HCT116 (cell line): ENCODE measurements at regions not wholly inside any gene's neighbourhood (a gene's known extent, or its start where the extent isn't known, plus 50 kb on each side); places are given as distances from the start of the nearest gene placed in this dataset.

ENCODE experiments used
- ATAC-seq: fragments of 200-7000 bp; cut with Tn5 transposase; 2 replicates; pipeline ENCODE4 v1.9.1; 2020; ENCODE audit warnings: mild to moderate bottlenecking, moderate library complexity
- BruUV-seq: library from RNA; stranded (reverse); fragments of 400-500 nt; replicated peaks from 2 replicates; lab custom pipeline; 2021; lab: Mats Ljungman, UMichigan
- CTCF ChIA-PET: fragments of 300-600 bp; sonication (Branson Sonifier 250); formaldehyde crosslinking; loops from one replicate; lab custom pipeline; 2021; ENCODE audit warnings: antibody characterized with exemption; lab: Charles Lee
- POLR2A ChIA-PET: fragments of 300-600, 350-600 bp; sonication (Branson Sonifier 250); formaldehyde crosslinking; loops from one replicate; lab custom pipeline; 2021; ENCODE audit warnings: antibody characterized with exemption; lab: Charles Lee
- RAD21 ChIA-PET, 2 experiments: fragments of 300-600 bp; sonication (Branson Sonifier 250); formaldehyde crosslinking; loops; one replicate each; lab custom pipeline; 2023; ENCODE audit warnings: low total read pairs in 2 of 2; ENCODE audit not compliant: uncharacterized antibody in 2 of 2, unreplicated experiment in 2 of 2, low non-redundant PET in 1 of 2; lab: Charles Lee
- DNase-seq: peaks from one replicate; pipeline ENCODE4 v3.0.0-alpha.2; 2010; ENCODE audit warnings: low read depth, low spot score
- H2AFZ ChIP-seq: fragments of 200-600 bp; shearing (Covaris generic), sonication (generic); 2 replicates; pipeline ENCODE4 v1.6.1; 2017; ENCODE audit warnings: low read depth, mixed run types, mixed read lengths, antibody characterized with exemption, low read length; ENCODE audit not compliant: poor library complexity, severe bottlenecking
- H3K27ac ChIP-seq: 2 replicates; pipeline ENCODE4 v1.5.1; 2012; ENCODE audit warnings: low read depth, low read length
- H3K27me3 ChIP-seq: fragments of 200-600 bp; sonication (generic); 2 replicates; pipeline ENCODE4 v1.6.1; 2016; ENCODE audit warnings: mixed run types, low read length, mixed read lengths; ENCODE audit not compliant: insufficient read depth
- H3K36me3 ChIP-seq, 2 experiments: fragments of 200-500 bp in 1 of 2; fragments of 200-600 bp in 1 of 2; sonication (Bioruptor generic) in 1 of 2; sonication (generic) in 1 of 2; 2 replicates each; pipeline versions ENCODE4 v1.5.1 to v1.6.1; 2014 to 2016; ENCODE audit warnings: low read length in 2 of 2, inconsistent platforms in 1 of 2, mixed read lengths in 1 of 2, mixed run types in 1 of 2; ENCODE audit not compliant: insufficient read depth in 2 of 2, control insufficient read depth in 1 of 2
- H3K4me1 ChIP-seq, 2 experiments: fragments of 200-600 bp in 1 of 2; sonication (generic) in 1 of 2; 2 replicates each; pipeline versions ENCODE4 v1.5.1 to v1.6.1; 2012 to 2017; ENCODE audit warnings: low read length in 2 of 2, inconsistent platforms in 1 of 2, mild to moderate bottlenecking in 1 of 2, mixed read lengths in 1 of 2, mixed run types in 1 of 2, moderate library complexity in 1 of 2; ENCODE audit not compliant: insufficient read depth in 2 of 2, control insufficient read depth in 1 of 2
- H3K4me2 ChIP-seq: fragments of 200-600 bp; sonication (generic); 2 replicates; pipeline ENCODE4 v1.6.1; 2017; ENCODE audit warnings: mixed run types, low read length, mixed read lengths
- H3K4me3 ChIP-seq, 2 experiments: fragments of 200-600 bp in 1 of 2; sonication (generic) in 1 of 2; replicated peaks in 1 of 2; 2 replicates each; pipeline ENCODE4 v1.5.1; 2011 to 2016; ENCODE audit warnings: low read length in 2 of 2, control low read depth in 1 of 2, low read depth in 1 of 2, mild to moderate bottlenecking in 1 of 2, mixed read lengths in 1 of 2, mixed run types in 1 of 2
- H3K79me2 ChIP-seq: fragments of 200-600 bp; sonication (generic); 2 replicates; pipeline ENCODE4 v1.6.1; 2017; ENCODE audit warnings: mild to moderate bottlenecking, mixed run types, low read length, moderate library complexity, mixed read lengths; ENCODE audit not compliant: insufficient read depth
- H3K9ac ChIP-seq: fragments of 200-600 bp; sonication (generic); 2 replicates; pipeline ENCODE4 v1.6.1; 2016; ENCODE audit warnings: low read length, mixed read lengths
- H3K9me2 ChIP-seq: fragments of 200-600 bp; sonication (generic), shearing (Covaris generic); 2 replicates; pipeline ENCODE4 v1.6.1; 2017; ENCODE audit warnings: mixed run types, mild to moderate bottlenecking, moderate library complexity; ENCODE audit not compliant: insufficient read depth
- H3K9me3 ChIP-seq, 2 experiments: fragments of 200-500 bp in 1 of 2; fragments of 200-600 bp in 1 of 2; sonication (Bioruptor generic) in 1 of 2; sonication (generic) in 1 of 2; 2 replicates each; pipeline ENCODE4 v1.6.1; 2014 to 2017; ENCODE audit warnings: low read length in 2 of 2, mixed read lengths in 2 of 2, inconsistent platforms in 1 of 2, low read depth in 1 of 2, mild to moderate bottlenecking in 1 of 2, mixed run types in 1 of 2, moderate library complexity in 1 of 2; ENCODE audit not compliant: control insufficient read depth in 1 of 2, insufficient read depth in 1 of 2
- H4K20me1 ChIP-seq: fragments of 200-600 bp; sonication (generic), shearing (Covaris generic); 2 replicates; pipeline ENCODE4 v1.6.1; 2017; ENCODE audit warnings: mixed run types, mild to moderate bottlenecking, moderate library complexity; ENCODE audit not compliant: insufficient read depth
- CEBPB ChIP-seq: IDR thresholded peaks from 2 replicates; pipeline ENCODE4 v1.6.1; 2012; ENCODE audit warnings: low read depth
- CTCF ChIP-seq, 3 experiments: fragments of 200-600 bp in 1 of 3; sonication (generic) in 1 of 3; IDR thresholded peaks in 2 of 3; conservative IDR thresholded peaks in 1 of 3; 2 replicates each; pipeline ENCODE4 v1.5.1; 2012 to 2017; ENCODE audit warnings: low read depth in 2 of 3, low read length in 2 of 3, antibody characterized with exemption in 1 of 3, borderline replicate concordance in 1 of 3, control low read depth in 1 of 3, mild to moderate bottlenecking in 1 of 3, mixed read lengths in 1 of 3, mixed run types in 1 of 3, moderate library complexity in 1 of 3; ENCODE audit not compliant: insufficient read depth in 1 of 3
- ELF1 ChIP-seq: IDR thresholded peaks from 2 replicates; pipeline ENCODE4 v1.6.1; 2012; ENCODE audit warnings: low read depth, borderline replicate concordance
- RAD21 ChIP-seq: IDR thresholded peaks from 2 replicates; pipeline ENCODE4 v1.6.1; 2012; ENCODE audit warnings: low read depth, mild to moderate bottlenecking
- SIN3A ChIP-seq: IDR thresholded peaks from 2 replicates; pipeline ENCODE4 v1.6.1; 2012; ENCODE audit warnings: low read depth
- intact Hi-C: fragments of 100-400 bp; cut with micrococcal nuclease; formaldehyde crosslinking; loops from 2 replicates; pipeline ENCODE4 v1.10.0; 2022

DNA sequence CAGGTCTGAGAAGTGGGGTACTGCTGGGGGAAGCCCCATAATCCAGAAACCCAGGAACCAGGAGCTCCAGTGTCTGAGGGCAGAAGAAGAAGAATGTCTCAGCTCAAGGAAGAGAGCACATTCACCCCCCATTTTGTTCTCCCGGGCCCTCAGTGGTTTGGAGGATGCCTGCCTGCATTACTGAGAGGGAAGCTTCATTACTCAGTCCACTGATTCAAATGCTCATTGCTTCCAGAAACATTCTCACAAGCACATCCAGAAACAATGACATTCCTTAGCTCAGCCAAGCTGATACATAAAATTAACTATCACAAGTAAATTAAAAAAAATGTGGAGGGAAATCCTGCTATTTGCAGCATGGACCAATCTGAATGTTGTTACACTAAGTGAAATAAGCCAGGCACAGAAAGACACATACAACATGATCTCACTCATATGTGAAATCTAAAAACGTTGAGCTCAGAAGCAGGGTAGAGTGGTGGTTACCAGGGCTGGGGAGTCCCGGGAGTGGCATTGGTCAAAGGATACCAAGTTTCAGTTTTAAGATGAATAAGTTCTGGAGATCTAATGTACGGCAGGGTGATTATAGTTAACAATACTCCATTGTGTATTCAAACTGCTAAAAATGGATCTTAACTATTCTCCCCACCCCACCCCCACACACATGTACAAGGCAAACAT lies 459.3 kb downstream of the GALR1 start:
- intact Hi-C loops = no loop called here
- H3K27me3 ChIP-seq = no peaks in the 10 kb centered on the region
- H3K9ac ChIP-seq = no peak overlapping the region
- no peak overlapping the region for H2AFZ ChIP-seq
- ChIA-PET POLR2A (no interaction called here), CTCF (no interaction called here), RAD21 (no interaction called here)
- H3K36me3 ChIP-seq = no peaks in the 10 kb centered on the region
- no peaks in the 10 kb centered on the region for H4K20me1 ChIP-seq
- peaks cover 0 to 19% of the 10 kb centered on the region in 2 experiments; a peak in 2 of 4 replicates for H3K9me3 ChIP-seq
- no peak overlapping the region for H3K4me3 ChIP-seq
- no peak overlapping the region for H3K4me2 ChIP-seq
- no peaks in the 10 kb centered on the region for H3K9me2 ChIP-seq
- no peak overlapping the region for H3K27ac ChIP-seq
- no peak for DNase-seq
- H3K79me2 ChIP-seq = no peaks in the 10 kb centered on the region
- no peaks in the 10 kb centered on the region for H3K4me1 ChIP-seq
- TF ChIP-seq RAD21 = no peak
- no peak for TF ChIP-seq SIN3A
- BruUV-seq = no TSS peak
- ATAC-seq = no peak

GRCh38 chr18:77711096-77711495 lies 461.4 kb downstream of the GALR1 start:
- no peak overlapping the region for H3K4me2 ChIP-seq
- RAD21 ChIA-PET = no interaction called here
- TF ChIP-seq CEBPB (no peak), CTCF (IDR thresholded peaks at IDR 0.05 in 2 of 3, conservative IDR thresholded peaks at IDR 0.05 in 1 of 3; ENCODE audit: borderline replicate concordance in 1 of 3, insufficient read depth in 1 of 3, low read depth in 2 of 3, low read length in 2 of 3) (peak in 2 of 3 experiments; percentile 3 to 23; a peak in 1 of 6 replicates), ELF1 (no peak)
- no peak overlapping the region for H3K9ac ChIP-seq
- ATAC-seq (no peak), DNase-seq (no peak)
- CTCF ChIA-PET = no interaction called here
- H3K9me2 ChIP-seq = no peaks in the 10 kb centered on the region
- no peaks in the 10 kb centered on the region for H4K20me1 ChIP-seq
- no peaks in the 10 kb centered on the region for H3K27me3 ChIP-seq
- no peak overlapping the region for H3K4me3 ChIP-seq
- H3K4me1 ChIP-seq = no peaks in the 10 kb centered on the region
- H2AFZ ChIP-seq = no peak overlapping the region
- no peaks in the 10 kb centered on the region for H3K36me3 ChIP-seq
- H3K79me2 ChIP-seq = no peaks in the 10 kb centered on the region
- no TSS peak for BruUV-seq
- H3K27ac ChIP-seq = no peak overlapping the region
- intact Hi-C loops = no loop called here
- peaks cover 0 to 10% of the 10 kb centered on the region in 2 experiments; a peak in 2 of 4 replicates for H3K9me3 ChIP-seq
- POLR2A ChIA-PET = no interaction called here
